HS-5 (cell line): ENCODE measurements at regions not wholly inside any gene's neighbourhood (a gene's known extent, or its start where the extent isn't known, plus 50 kb on each side); places are given as distances from the start of the nearest gene placed in this dataset.
"Not testable (repeated sequence)": the region's sequence is repeated elsewhere in the genome, so short reads cannot be mapped to it uniquely, and the experiment has no call there.

Experiments
- DNase-seq: peaks from one replicate; pipeline ENCODE4 v3.0.0-alpha.2; 2012; ENCODE audit warnings: low read depth

DNA sequence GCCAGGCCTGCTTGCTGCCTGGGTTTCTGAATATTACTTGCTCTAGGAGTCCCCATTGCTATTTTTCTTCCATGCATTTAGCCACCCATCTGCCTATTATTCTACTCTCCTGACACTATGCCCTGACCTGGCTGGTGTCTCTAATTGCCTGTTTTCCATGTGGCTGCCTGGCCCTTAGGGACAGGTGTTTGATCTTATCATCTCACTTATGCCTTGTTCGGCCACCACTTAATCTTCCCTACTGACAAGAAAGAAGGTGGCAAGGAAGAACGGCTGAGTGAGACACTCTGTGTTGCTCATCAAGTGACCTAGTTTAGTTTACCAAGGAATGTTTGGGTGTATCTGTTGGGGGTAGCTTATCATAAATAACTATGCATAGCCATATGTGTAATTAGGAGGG lies 50.4 kb upstream of the RAPH1 start:
- DNase-seq, result no peak

DNA sequence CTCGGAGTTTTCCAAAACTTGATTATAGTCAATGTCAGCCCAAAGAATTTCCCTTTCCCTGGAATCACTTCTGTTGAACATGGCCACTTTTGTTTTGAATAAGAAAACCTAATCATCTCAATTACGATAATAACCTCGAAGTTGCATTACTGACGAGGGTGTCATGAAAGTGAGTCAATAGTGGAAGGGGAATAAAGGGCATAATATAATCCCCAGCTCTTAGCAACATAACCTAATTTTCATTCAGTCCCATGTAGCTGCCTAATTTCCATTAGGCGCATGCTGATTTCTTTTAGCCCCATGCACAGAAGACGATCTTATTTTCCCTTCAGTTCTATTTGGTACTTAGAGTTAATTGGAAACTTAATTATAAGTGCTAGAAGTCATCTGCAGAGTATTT lies 51.1 kb upstream of the RAPH1 start:
- DNase-seq, result no peak

DNA sequence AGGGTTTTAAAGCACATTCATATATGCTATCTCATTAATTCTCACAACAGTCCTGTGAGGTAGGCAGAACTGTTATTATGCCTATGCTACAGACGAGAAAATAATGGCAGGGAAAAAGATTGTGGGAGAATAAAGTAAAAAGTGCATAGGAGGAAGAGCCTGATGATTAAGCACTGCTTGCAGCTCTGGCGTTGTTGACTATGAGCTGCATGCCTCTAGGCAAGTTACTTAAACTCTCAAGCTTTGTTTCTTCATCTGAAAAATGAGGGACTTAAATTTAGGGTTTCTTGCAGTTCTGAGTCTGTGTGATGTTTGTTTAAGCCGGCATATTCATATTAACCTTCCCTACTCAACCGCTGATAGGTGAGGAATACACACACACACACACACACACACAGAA lies 51.6 kb upstream of the RAPH1 start:
- DNase-seq, result no peak

DNA sequence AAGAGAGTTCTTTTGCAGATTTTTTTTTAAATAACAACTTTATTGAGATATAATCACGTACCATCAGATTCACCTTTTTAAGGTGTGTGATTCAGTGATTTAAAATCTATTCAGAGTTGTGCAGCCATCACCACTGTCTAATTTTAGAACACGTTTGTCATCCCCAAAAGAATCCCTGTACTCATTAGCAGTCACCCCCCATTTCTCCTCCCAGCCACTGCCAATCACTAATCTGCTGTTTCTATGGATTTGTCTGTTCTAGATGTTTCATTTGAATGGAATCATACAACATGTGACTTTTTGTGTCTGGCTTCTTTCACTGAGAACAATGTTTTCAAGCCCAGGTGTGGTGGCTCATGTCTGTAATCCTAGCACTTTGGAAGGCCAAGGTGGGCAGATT lies 55.4 kb upstream of the RAPH1 start:
- no peak for DNase-seq

DNA sequence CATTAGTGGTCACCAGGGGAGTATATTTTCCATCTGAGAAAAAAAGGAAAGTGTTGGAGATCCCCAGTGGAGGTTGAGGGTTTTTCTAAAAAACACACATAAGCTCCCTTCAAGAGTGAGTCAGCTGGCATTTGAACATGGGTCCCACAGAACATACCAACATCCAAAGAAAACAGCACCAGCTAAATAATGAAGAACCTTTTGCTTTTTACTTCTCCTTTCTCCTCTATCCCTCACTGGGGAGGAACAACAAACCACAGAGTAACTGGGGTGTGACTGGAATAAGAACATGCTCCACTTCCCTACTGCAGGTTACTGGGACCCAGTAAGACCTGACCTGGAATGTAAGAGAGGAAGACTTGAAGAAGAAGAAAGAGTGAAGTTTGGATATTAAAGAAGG lies 56.5 kb upstream of the RAPH1 start:
- no peak for DNase-seq

DNA sequence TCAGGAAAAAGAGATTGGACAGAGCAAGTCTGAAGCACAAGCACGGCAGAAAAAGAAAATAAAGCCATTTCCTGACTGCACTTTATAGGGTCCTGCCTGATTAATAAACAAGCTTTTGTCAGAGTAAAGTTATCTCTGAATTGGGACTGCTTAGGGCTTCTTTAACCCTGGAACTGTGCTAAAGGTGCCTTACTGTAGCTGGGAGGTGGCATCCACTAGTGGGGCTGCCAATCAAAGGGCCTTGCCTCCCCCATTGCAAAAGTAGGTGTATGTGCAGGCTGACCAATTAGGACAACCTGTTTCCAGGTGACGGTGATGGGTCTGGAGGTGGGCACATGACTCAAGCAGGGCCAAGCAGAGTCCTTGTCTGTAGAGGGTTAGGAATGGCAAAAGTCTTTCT lies 57.4 kb upstream of the RAPH1 start:
- no peak for DNase-seq

DNA sequence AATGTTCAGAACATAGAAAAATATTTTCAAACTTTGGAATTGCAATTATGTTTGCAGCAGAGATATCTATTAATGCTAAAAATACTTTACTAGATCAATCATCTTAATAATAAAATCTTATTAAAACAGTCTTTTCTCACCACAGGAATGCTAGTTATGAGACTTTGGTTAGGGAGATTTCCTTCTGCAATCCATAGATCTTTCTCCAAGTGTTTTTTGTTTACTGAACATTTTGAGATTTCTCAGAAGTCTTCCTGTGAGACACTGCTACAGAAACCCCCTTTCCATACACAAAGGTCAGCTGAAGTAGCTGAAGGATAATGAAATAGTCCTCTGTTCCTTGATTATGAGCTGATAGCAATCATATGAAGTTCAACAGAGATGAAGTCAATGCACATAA lies 59.4 kb upstream of the RAPH1 start:
- DNase-seq, result no peak

DNA sequence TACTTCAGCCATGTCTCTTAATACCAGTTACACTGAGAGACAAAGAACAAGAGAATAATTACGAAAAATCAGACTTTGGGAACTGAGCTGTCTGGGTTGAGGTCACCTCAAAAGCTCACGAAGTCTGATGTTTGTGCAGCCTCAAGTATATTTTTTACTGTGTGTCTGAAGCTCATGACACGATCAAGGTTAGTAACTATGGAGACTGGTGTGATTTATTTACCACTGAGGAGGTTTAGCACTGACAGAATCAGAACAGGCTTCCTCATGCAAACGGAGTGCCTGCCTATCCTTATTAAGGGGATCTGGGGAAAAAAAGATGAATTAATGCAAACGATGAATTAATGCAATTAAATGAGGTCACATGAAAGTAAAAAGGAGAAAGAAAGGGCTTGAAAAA lies 61.1 kb upstream of the RAPH1 start:
- no peak for DNase-seq

DNA sequence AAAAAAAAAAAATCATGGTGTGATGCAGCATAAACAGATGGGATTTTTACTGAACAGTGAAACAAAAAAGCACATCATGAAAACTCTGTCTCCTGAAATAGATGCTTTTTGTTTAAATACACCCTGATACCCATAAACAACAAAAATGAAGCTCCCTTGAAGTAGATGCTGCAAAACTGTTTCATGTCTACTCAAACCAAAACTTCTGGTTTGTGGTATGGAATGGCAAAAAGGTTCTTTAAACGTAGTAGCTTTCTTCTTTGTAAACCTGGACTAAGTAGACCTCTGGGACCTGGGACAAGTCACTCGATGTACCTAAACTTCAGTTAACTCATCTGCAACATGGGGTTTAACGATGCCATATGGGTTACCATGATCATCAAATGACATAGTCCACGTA lies 64.4 kb upstream of the RAPH1 start:
- DNase-seq, result no peak

DNA sequence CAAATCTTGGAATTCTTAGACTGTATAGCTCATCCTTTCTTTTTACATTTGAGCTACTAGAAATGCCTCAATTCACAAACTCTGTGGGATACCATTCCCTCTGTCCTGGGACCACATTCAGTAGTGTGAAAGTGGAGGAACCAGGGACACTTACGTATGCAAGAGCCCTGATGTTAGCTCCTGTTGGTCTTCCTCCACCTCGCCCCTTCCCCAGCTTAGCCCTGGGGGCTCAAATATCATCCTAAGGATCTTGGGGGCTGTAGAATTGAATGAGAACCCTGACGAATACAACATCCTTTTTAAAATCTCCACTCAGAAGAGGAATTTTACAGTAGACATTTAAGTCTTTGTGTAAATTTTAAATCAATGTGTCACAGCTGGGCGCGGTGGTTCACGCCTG lies 65.2 kb upstream of the RAPH1 start:
- DNase-seq, result no peak

DNA sequence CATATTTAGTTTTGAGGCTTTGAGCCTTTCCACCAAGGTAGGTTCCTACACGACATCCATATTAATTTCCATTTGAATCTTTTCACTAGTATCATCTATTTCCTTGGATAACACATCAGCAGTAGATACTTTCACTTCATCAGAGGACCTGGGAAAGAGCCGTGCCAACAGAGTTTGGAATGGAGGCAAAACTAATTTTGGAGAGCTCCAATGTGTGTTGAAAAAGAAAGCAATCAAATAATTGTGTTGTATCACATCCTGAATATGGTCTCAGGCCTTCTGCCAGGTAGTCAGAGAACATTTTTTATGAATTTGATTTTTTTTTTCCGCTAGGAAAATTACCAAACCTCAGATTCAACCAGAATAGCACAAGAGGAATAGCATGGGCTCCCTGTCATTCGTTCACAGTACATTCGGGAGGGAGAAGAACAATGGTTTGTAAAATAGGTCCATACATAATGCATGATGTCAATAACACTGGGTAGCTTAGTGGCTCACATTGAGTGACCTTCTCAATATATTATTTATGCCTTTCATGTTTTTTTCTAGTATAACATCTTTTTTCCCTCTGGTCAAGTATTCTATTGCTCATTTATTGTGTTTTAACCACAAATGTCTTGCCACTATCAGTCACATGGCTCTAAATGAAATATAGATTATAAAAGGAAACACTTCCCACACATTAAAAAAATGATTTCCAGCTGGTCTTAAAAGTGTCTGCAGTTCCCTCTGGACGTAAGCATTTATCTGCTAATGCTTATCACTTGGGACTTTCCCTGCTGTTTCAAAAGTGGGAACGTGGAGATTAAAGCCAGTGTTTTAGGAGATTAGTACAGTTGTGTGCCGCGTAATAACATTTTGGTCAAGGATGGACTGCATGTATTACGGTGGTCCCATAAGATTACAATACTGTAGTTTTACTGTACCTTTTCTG lies 68.6 kb upstream of the RAPH1 start:
- no peak for DNase-seq

DNA sequence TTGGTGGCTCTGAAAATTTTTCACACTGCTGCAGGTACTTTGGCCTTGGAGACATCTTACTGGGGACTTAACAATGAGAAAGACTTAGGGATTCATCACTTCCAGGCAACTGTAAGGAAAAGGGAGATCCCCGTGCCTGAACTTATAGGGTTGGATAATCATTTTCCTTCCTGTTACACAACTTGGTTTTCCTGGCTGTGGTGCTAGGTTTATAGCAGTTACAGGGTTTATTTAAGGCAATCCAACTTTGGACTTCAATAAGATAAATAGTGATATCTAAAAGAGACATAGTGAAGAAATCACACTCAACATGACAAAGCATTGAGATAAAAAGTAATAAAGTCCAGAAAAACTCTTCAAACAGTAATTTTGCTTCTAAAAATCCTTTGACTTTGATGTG lies 70.2 kb upstream of the RAPH1 start:
- no peak for DNase-seq

DNA sequence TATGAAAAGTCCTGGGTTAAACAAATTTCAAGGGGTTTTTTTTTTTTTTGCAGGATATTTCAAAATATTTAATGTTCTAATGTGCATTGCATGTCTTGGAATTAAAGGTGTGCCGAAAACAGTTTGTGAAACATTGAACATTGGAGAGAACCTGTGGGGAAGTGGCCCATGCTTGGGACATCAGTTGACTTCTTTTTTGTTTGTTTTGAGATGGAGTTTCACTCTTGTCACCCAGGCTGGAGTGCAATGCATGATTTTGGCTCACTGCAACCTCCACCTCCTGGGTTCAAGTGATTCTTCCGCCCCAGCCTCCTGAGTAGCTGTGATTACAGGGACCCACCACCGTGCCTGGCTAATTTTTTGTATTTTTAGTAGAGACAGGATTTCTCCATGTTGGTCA lies 71.0 kb upstream of the RAPH1 start:
- DNase-seq, result no peak

DNA sequence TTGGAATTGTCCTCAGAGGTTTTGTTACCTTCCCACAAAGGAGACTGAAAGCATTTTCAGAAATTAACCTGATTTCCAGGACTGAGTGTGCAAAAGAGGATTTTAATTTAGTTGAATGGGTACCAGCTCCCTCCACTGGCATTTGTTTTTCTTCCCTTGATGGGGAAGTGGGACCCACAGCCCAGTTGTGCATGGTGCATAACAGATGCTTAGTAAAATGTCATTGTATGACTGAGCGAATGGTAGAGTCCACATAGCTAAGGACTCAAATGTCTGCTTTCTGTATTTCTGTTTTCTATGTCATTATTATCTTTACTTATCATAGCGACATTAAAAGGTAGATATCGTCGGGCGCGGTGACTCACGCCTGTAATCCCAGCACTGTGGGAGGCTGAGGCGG lies 75.5 kb upstream of the RAPH1 start:
- no peak for DNase-seq

DNA sequence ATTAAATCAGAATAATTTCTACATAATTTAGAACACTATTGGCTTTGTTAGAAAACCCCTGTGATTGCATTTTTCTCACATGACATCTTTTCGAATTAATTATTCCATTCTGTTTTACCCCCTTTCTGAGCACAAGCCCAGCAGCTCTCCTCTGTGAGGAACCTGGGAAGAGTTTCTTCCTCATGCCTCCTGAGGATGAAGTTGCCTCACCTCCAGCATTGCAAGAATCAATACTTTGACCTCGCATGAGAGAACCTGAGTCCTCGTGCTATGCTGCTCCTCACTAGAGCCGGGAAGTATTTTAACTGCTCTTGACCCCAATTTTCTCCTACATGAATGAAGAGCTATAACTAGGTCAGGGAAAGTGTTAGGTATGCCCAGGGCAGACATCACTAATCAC lies 77.1 kb upstream of the RAPH1 start:
- no peak for DNase-seq

DNA sequence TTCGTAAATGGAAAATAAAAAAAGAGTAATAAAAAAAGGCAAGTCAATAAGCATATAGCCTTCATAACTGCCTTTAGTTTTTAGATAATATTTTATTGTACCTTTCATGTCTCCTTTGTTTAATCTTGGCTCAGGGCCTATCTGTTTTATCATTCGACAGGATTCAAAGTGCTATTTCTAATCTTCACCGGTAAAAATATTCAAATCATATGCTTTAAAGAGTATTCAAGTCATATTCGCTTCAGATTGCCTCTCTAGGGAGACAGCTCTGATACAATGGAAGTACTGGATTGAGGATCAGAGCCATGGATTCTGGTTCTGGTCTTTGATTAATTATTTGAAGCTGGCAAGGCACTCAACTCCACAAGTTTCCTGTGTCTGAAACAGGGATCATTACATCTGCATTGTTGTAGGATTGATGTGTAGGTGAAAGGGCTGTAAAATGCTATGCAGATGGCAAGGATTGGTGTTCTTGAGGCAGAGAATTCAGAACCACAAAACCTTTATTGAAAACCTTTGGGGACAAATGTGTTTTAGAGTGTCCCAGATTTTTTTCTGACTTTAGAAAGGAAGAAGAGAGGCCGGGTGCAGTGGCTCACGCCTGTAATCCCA lies 84.3 kb upstream of the RAPH1 start:
- no peak for DNase-seq

DNA sequence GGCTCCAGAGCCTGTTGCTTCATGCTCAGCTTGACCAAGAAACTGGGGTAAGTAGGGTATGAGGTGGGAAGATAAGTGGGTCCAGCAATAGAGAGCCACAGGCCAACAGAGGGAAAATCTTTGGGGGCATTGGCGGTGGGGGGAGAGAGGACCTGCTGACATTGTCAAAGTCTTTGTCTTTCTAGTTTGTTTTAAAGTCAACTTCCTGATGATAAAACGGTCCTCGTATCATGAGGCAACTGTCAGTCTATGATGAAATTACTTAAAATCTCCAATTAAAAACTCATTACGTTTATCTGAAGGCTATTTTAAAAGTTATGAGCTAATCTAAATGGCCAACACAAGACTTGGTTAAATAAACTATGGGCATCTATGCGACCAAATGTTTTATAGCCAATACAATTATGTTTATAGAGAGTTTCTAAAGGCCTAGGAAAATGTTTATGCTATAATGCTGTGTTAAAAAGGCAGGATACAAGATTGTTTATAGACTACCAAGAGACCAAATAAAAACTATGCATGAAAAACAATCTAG lies 84.4 kb upstream of the CD28 start:
- DNase-seq, result no peak

DNA sequence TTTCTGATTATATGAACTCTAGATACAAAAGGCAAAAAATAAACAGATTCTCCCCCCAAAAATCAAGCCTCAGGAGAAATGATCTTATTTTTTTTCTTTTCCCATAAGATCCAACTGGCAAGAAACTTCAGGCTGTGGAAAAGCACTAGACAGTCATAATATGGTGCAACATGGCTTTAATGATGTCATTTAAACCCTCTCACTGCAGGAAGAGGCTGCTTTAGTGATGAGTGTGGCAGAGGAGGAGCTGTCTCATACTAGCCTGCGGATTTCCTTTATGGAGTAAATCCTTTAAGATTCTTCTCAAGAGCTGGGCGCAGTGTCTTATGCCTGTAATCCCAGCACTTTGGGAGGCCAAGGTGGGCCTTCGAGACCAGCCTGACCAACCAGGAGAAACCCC lies 83.3 kb upstream of the CD28 start:
- peak; percentile 92 for DNase-seq

DNA sequence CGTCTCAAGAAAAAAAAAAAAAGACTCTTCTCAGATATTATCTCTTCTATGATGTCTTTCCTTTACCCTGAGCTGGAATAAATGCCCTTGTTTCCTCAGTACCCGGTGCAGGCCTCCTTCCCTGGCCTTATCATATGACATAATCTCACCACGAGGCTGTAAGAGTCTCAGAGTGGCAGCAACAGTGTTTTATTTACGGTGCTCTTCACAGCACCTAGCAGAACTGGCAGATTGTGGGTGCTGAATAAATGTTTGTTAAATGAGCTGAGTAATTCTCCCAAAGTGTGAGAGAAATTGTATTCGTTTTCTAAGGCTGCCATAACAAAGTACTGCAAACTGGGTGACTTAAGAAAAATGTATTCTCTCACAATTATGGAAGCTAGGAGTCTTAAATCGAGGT lies 82.8 kb upstream of the CD28 start:
- DNase-seq, result peak; percentile 5

DNA sequence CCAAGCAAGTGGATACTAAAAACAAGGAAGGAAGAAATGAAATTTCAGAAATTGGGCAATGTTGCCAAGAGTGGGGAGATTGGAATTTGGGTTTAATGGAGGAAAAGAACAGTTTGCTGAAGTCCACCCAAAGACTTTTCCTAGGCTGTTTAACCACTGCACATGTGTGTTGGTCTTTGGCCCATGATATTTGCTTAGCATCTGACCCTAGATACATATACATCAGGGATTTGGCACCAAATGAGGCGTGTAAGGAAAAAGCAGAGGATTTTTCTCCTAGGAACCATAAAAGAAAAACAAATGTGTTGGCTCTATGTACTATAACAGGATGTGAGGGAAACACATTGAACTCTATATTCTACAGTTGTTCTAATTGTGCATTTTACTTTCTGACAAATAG lies 80.7 kb upstream of the CD28 start:
- no peak for DNase-seq

DNA sequence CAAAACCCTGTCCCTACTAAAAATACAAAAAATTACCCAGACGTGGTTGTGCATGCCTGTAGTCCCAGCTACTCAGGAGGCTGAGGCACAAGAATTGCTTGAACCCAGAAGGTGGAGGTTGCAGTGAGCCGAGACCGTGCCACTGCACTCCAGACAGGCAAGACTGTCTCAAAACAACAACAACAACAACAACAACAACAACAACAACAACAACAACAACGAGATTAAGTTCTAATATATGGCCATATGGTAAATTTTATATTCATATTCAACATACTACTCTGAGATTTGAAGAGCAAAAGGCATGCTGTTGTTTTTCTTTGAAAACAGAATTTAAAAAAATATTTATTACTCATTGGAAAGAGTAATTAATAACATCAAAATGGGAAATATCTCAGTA lies 80.2 kb upstream of the CD28 start:
- not testable (repeated sequence) for DNase-seq

DNA sequence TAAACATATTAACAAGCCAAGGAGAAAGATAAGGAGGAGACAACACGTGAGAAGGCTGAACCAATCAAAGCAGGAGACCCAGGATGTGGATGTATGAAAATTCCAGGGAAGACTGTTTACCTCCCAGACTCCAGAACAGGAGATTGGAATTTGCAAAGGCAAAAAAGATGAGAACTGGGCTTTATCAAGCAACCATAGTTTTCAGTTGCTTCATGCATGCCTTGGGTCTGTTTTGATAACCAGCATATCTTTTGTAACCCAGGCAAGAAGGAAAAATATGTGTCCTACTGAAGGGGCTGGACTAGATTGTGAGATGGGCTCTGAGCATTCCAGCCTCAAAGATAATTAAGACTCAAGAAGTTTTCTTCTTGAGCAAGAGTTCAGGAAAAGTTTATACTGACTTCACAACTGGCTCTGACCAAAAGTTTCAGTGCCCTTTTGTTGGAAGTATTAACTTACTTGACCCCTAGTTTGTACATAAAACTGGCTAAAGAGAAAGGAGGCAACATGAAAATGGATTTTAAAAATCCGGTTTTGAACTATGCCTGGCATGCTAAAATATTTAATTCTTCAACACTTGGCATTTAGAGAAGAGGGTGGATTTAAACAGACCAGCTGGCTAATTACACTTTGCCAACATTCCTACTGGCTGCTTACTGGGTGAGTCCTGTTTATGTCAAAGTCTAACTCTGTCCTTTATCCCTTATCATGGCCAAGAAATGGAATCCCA lies 79.3 kb upstream of the CD28 start:
- DNase-seq, result no peak

DNA sequence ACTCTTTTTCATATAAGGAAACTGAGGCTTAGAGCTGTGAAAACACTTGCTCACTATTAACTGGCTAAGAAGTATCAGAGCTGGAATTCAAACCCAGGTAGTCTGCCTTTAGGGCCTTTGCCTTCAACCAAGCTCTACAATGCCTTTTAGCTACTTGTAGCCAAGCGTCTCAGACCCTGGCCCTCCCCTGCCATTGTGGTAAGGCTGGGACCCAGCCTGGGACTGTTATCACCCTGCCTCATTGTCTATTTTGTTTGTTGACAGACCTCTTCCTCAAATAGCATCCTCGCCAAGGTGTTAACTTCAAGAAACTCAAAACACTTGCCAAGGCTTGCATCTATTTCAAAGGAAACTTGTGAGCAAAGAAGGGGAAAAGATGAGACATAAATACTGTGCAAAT lies 76.7 kb upstream of the CD28 start:
- DNase-seq, result no peak
